Omental fat pad (tissue), 3 donors: ENCODE measurements at regions not wholly inside any gene's neighbourhood (a gene's known extent, or its start where the extent isn't known, plus 50 kb on each side); places are given as distances from the start of the nearest gene placed in this dataset.
A peak's percentile ranks its signal among the peaks of the same experiment; 100 is the strongest.

ENCODE experiments used
- ATAC-seq: fragments of 150-250 bp; one replicate; pipeline ENCODE4 v1.9.1; 2016; ENCODE audit warnings: mild to moderate bottlenecking, moderate library complexity; ENCODE audit not compliant: low FRiP score
- DNase-seq: peaks from one replicate; pipeline ENCODE4 v3.0.0-alpha.2; 2019; ENCODE audit warnings: low spot score
- TF ChIP-seq, protein P1 (sequence below), 3 donors: fragments of 450-650 bp; IDR thresholded peaks; one replicate each; pipeline ENCODE4 v1.5.1; 2016 to 2017; ENCODE audit warnings: antibody characterized with exemption in 3 of 3, mild to moderate bottlenecking in 3 of 3, moderate library complexity in 2 of 3

DNA sequence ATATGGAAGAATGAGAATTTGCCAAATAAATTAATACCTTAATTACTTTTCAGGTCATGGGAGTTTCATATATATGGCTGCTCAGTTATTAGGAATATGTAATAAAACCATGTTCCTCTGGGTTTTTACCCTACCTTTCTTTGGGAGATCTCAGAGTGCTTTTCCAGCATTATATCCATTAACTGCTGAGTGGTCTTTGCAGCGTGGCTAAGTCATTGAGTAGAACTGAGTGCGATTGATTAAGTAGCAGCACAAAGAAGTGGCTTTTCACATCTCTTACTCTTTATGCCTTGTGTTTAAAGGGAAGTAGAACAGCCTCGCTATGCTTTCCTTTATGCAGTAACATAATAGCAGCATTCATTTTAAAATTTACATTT, 340.1 kb downstream of the SNAPC1 start:
- DNase-seq (no peak), ATAC-seq (no peak)
- TF ChIP-seq, protein P1, sequence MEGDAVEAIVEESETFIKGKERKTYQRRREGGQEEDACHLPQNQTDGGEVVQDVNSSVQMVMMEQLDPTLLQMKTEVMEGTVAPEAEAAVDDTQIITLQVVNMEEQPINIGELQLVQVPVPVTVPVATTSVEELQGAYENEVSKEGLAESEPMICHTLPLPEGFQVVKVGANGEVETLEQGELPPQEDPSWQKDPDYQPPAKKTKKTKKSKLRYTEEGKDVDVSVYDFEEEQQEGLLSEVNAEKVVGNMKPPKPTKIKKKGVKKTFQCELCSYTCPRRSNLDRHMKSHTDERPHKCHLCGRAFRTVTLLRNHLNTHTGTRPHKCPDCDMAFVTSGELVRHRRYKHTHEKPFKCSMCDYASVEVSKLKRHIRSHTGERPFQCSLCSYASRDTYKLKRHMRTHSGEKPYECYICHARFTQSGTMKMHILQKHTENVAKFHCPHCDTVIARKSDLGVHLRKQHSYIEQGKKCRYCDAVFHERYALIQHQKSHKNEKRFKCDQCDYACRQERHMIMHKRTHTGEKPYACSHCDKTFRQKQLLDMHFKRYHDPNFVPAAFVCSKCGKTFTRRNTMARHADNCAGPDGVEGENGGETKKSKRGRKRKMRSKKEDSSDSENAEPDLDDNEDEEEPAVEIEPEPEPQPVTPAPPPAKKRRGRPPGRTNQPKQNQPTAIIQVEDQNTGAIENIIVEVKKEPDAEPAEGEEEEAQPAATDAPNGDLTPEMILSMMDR (IDR thresholded peaks at IDR 0.05) = no peak

DNA sequence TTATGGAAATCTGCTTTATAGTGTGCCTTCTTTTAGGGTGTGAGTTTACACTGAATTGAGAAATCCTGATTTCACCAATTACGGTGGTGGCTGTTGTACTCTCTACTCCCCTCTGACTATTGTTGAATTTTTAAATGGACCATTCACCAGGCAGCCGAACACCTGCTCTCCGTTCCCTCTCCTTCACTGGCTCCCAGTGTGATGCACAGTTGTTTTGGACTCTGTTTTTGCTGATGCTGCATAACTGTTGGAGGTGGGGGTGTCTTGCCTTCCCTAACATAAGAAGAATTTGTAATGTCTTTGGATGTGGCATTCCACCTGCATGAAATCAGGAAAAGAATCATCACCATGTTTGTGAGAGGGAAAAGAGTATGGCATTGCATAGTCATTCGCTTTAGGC, 341.2 kb downstream of the SNAPC1 start:
- DNase-seq (no peak), ATAC-seq (no peak)
- TF ChIP-seq, protein P1 (IDR thresholded peaks at IDR 0.05) = no peak

DNA sequence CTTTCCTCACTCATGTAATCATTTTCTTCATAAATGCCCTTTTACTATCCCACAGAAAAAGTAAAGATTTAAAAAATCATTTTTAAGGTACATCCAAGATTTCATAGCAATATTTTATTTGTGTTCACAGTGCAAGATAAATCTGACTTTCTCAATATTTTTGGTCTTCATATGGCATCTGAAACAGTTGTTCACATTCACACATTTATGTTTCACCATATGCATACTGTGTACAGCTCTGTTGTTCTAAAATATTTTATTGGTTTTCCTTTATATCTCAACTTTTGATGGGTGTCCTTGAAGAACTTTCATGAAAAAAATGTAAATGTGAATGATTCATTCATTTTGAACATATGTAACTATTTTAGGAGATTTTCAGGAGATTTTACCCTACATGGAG, 348.7 kb downstream of the SNAPC1 start:
- DNase-seq (no peak), ATAC-seq (no peak)
- TF ChIP-seq, protein P1 (IDR thresholded peaks at IDR 0.05) = no peak

DNA sequence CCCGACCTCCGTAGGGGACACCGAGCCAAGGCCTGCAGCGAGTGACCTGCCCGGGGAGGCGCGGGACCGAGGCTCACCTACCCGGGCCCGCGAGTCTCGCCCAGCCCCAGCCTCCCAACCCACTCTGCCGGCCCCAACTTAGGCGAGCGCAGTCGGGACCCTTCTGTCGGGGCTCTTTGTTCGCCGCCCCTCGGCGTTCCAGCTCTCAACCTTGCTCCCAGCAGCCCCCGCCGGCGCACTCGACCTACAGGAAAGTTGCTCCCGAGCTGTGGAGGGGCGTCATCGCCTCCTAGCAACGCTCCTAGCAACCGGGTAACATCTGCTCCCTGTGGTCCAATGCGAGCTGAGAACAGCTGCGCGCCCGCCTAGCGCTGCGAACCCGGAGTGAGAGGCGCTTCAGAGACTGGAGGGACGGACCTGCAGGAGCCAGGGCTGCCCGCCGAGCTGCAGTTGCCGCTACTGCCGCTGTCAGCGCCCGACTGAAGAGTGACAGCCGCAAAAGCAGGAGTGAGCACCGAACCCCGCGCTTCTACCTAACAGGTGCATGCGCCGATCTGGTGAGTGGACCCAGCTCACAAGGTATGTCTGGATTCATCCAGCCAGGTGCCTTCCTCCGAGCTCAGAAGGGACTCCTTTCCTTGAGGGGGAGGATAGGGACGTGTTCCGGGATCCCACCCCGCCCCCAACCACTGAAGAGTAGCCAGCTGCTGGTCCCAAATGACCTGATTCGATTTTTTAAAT, 355.0 kb downstream of the SNAPC1 start:
- DNase-seq (no peak), ATAC-seq (peak; percentile 68)
- TF ChIP-seq, protein P1 (IDR thresholded peaks at IDR 0.05) = no peak

DNA sequence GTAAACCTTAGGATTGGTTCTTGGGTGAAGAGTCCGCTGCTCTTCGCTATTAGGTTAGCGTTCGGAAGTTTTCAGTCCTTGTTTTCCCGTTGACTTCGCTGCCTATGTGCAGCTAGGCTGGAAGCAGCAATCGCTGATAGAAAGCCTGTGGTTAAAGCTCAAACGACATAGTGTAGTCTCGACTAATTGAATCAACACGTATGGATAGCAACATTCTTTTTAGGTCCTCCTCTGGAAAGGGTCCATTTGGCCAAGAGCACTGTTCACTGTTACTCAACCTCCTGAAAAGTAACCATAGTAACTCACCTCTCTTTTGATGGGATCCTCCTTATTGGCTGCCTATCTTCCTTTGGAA, 355.5 kb downstream of the SNAPC1 start:
- TF ChIP-seq, protein P1 (IDR thresholded peaks at IDR 0.05) = no peak
- DNase-seq (no peak), ATAC-seq (peak; percentile 7)

DNA sequence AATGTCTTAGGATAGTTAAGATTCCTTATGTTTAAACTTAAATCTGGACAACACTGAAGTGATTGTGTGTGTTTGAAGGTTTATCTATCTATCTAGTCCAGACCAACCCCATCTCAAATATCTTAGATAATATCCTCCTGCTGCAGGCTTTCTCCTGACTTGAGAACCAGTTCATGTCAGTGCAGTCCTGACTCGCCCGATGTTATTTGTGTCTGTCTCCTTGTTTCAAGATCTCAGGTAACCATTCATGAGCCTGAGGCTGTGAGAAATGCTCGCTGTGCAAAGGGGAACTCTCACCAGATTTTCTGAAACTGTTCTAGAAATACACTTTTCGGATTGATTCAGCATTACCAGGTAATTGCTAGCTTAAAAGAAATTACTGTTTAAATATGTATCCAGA, 356.2 kb downstream of the SNAPC1 start:
- no peak for ATAC-seq
- TF ChIP-seq, protein P1 (IDR thresholded peaks at IDR 0.05) = no peak

DNA sequence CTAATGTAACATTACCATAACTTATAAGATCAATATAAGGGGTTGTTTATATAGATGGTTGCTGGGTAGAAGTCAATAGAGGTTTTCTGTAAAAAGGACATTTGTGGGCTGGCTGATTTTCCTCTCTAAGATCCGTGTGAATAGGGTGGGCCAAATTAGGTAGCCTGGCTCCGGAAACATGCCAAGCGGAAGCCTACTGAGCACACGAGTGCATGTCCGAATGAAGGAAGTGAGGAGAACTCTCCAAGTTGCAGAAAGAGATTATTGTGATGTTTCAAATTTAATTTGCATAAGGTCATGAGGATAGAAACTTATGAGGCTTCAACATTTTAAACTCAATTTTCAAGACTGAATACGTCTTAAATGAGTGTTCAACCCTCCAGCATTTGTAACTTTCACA, 356.7 kb downstream of the SNAPC1 start:
- ATAC-seq (no peak), DNase-seq (no peak)
- TF ChIP-seq, protein P1 (IDR thresholded peaks at IDR 0.05) = no peak

More for the DNA sequence above, 356.2 kb downstream of the SNAPC1 start:
- no peak for DNase-seq
